ENCODE measurements at regions not wholly inside any gene's neighbourhood (a gene's known extent, or its start where the extent isn't known, plus 50 kb on each side); places are given as distances from the start of the nearest gene placed in this dataset.

GRCh38 chr11:47912843-47913437, 64.8 kb upstream of the NUP160 start (continued):
- no peak for TF ChIP-seq TBP (CRISPR knock-in tag; IDR thresholded peaks at IDR 0.05)
- TF ChIP-seq E2F1 (CRISPR knock-in tag; IDR thresholded peaks at IDR 0.05) = no peak
- no peak for TF ChIP-seq ZNF660 (CRISPR knock-in tag; IDR thresholded peaks at IDR 0.05; ENCODE audit: borderline replicate concordance, low read depth)
- no peak for TF ChIP-seq ZBTB1 (CRISPR knock-in tag; IDR thresholded peaks at IDR 0.05; ENCODE audit: borderline replicate concordance)
- TF ChIP-seq TAF15 (IDR thresholded peaks at IDR 0.05; ENCODE audit: low read depth, low read length, poor library complexity, severe bottlenecking) = no peak
- TF ChIP-seq HNRNPH1 (optimal IDR thresholded peaks at IDR 0.05; ENCODE audit: low read depth, low read length) = no peak
- no peak for TF ChIP-seq ZNF678 (CRISPR knock-in tag; IDR thresholded peaks at IDR 0.05)
- TF ChIP-seq PCBP1 (IDR thresholded peaks at IDR 0.05; ENCODE audit: borderline replicate concordance, low read depth, low read length) = no peak
- peak; percentile 40; the same call in 1 of the 2 replicates for TF ChIP-seq SOX5 (CRISPR knock-in tag; IDR thresholded peaks at IDR 0.05; ENCODE audit: borderline replicate concordance)
- TF ChIP-seq ZNF775 (CRISPR knock-in tag; IDR thresholded peaks at IDR 0.05; ENCODE audit: borderline replicate concordance) = no peak
- TF ChIP-seq PCBP2 (optimal IDR thresholded peaks at IDR 0.05; ENCODE audit: low read depth, low read length, poor library complexity, severe bottlenecking) = no peak
- no peak for TF ChIP-seq POLR2AphosphoS2 (IDR thresholded peaks at IDR 0.05; ENCODE audit: low read depth, low read length)
- no peak for TF ChIP-seq HNF4G (IDR thresholded peaks at IDR 0.05; ENCODE audit: borderline replicate concordance, low read depth, low read length)
- no peak for TF ChIP-seq HNF4G (CRISPR knock-in tag; IDR thresholded peaks at IDR 0.05; ENCODE audit: borderline replicate concordance, low read depth)
- TF ChIP-seq ZNF446 (CRISPR knock-in tag; IDR thresholded peaks at IDR 0.05) = no peak
- TF ChIP-seq SOX6 (IDR thresholded peaks at IDR 0.05) = no peak
- peak; percentile 58; the same call in 1 of the 2 replicates for TF ChIP-seq SOX6 (CRISPR knock-in tag; IDR thresholded peaks at IDR 0.05)
- no peak for TF ChIP-seq PAX8 (CRISPR knock-in tag; IDR thresholded peaks at IDR 0.05; ENCODE audit: borderline replicate concordance)
- TF ChIP-seq ZNF766 (CRISPR knock-in tag; IDR thresholded peaks at IDR 0.05; ENCODE audit: borderline replicate concordance) = no peak
- no peak for TF ChIP-seq ZNF788 (CRISPR knock-in tag; IDR thresholded peaks at IDR 0.05; ENCODE audit: borderline replicate concordance)
- TF ChIP-seq MXD4 (CRISPR knock-in tag; IDR thresholded peaks at IDR 0.05) = no peak
- no peak for TF ChIP-seq PAF1 (CRISPR knock-in tag; IDR thresholded peaks at IDR 0.05)
- TF ChIP-seq ZEB1 (IDR thresholded peaks at IDR 0.05; ENCODE audit: insufficient replicate concordance, low read depth) = no peak
- TF ChIP-seq ZNF768 (CRISPR knock-in tag; IDR thresholded peaks at IDR 0.05) = peak; percentile 14; the same call in 1 of the 2 replicates
- TF ChIP-seq RFXAP (CRISPR knock-in tag; IDR thresholded peaks at IDR 0.05; ENCODE audit: borderline replicate concordance) = no peak

Measured in HepG2 (cell line).